ENCODE measurements at regions not wholly inside any gene's neighbourhood (a gene's known extent, or its start where the extent isn't known, plus 50 kb on each side); places are given as distances from the start of the nearest gene placed in this dataset.

GRCh38 chr2:241993386-241994005 lies 124.0 kb downstream of the RTP5 start:
- TF ChIP-seq CTCF (IDR thresholded peaks at IDR 0.05 in 2 of 3, conservative IDR thresholded peaks at IDR 0.05 in 1 of 3; ENCODE audit: borderline replicate concordance in 1 of 3, insufficient read depth in 1 of 3, low read depth in 2 of 3, low read length in 2 of 3) (no peak), POLR2AphosphoS5 (IDR thresholded peaks at IDR 0.05; ENCODE audit: low read depth, low read length) (no peak), JUND (IDR thresholded peaks at IDR 0.05) (no peak), EZH2 (IDR thresholded peaks at IDR 0.05) (no peak), SP1 (IDR thresholded peaks at IDR 0.05; ENCODE audit: low read depth) (no peak), RAD21 (IDR thresholded peaks at IDR 0.05; ENCODE audit: low read depth) (no peak), ZNF274 (IDR thresholded peaks at IDR 0.05; ENCODE audit: low read depth, low read length) (no peak), POLR2A (IDR thresholded peaks at IDR 0.05; ENCODE audit: borderline replicate concordance, extremely low read depth, insufficient read depth, insufficient read length) (no peak)
